GM23248 (cell line): ENCODE measurements at regions not wholly inside any gene's neighbourhood (a gene's known extent, or its start where the extent isn't known, plus 50 kb on each side); places are given as distances from the start of the nearest gene placed in this dataset.

Experiments
- EZH2 ChIP-seq: fragments of 200-600 bp; sonication (generic); IDR thresholded peaks from 2 replicates; pipeline ENCODE4 v1.6.1; 2018; ENCODE audit warnings: antibody characterized with exemption, mild to moderate bottlenecking; ENCODE audit not compliant: insufficient read depth, poor library complexity, severe bottlenecking
- EZH2phosphoT487 ChIP-seq: fragments of 200-600 bp; sonication (generic); IDR thresholded peaks from 2 replicates; pipeline ENCODE4 v1.6.1; 2018; ENCODE audit warnings: antibody characterized with exemption, moderate library complexity, mild to moderate bottlenecking, low read depth; ENCODE audit not compliant: insufficient read depth

GRCh38 chrX:110588853-110589252 is 206.8 kb downstream of the CHRDL1 start:
- TF ChIP-seq EZH2 (no peak), EZH2phosphoT487 (no peak)
